ENCODE measurements at regions not wholly inside any gene's neighbourhood (a gene's known extent, or its start where the extent isn't known, plus 50 kb on each side); places are given as distances from the start of the nearest gene placed in this dataset.

GRCh38 chr5:29508131-29508530 lies 1685.4 kb upstream of the CDH6 start:
- Mint-ChIP-seq H3K36me3 (no peaks in the 10 kb centered on the region), H3K4me3 (no peak overlapping the region), H3K27ac (no peak overlapping the region), H3K4me1 (no peaks in the 10 kb centered on the region), H3K9me3 (no peaks in the 10 kb centered on the region), H3K27me3 (ENCODE audit: insufficient read depth, low read depth) (no peaks in the 10 kb centered on the region)
- TF ChIP-seq EZH2 (IDR thresholded peaks at IDR 0.05) (no peak), CTCF (IDR thresholded peaks at IDR 0.05) (no peak), EZH2phosphoT487 (IDR thresholded peaks at IDR 0.05) (no peak)
- Histone ChIP-seq H2AFZ (replicated peaks) (no peak overlapping the region), H3K36me3 (no peaks in the 10 kb centered on the region), H3K4me1 (no peaks in the 10 kb centered on the region), H3K27ac (no peak overlapping the region), H3F3A (ENCODE audit: low read depth) (no peaks in the 10 kb centered on the region), H4K20me1 (ENCODE audit: low read depth) (no peaks in the 10 kb centered on the region), H3K4me2 (no peak overlapping the region), H3K79me2 (ENCODE audit: low read depth) (no peaks in the 10 kb centered on the region), H3K9ac (no peak overlapping the region), H3K4me3 (no peak overlapping the region), H3K9me3 (ENCODE audit: low read depth) (no peaks in the 10 kb centered on the region), H3K27me3 (no peaks in the 10 kb centered on the region)
- DNase-seq (ENCODE audit: low spot score): no peak

GRCh38 chr5:29504411-29504810 lies 1689.1 kb upstream of the CDH6 start:
- Mint-ChIP-seq H3K27me3 (ENCODE audit: insufficient read depth, low read depth) (no peaks in the 10 kb centered on the region), H3K27ac (no peak overlapping the region), H3K4me3 (no peak overlapping the region), H3K4me1 (no peaks in the 10 kb centered on the region), H3K36me3 (no peaks in the 10 kb centered on the region), H3K9me3 (peaks cover 5% of the 10 kb centered on the region)
- Histone ChIP-seq H3K36me3 (no peaks in the 10 kb centered on the region), H3K79me2 (ENCODE audit: low read depth) (no peaks in the 10 kb centered on the region), H3K9me3 (ENCODE audit: low read depth) (no peaks in the 10 kb centered on the region), H3K9ac (no peak overlapping the region), H2AFZ (replicated peaks) (no peak overlapping the region), H3K4me2 (no peak overlapping the region), H4K20me1 (ENCODE audit: low read depth) (no peaks in the 10 kb centered on the region), H3F3A (ENCODE audit: low read depth) (no peaks in the 10 kb centered on the region), H3K27ac (no peak overlapping the region), H3K27me3 (no peaks in the 10 kb centered on the region), H3K4me1 (no peaks in the 10 kb centered on the region), H3K4me3 (no peak overlapping the region)
- TF ChIP-seq EZH2 (IDR thresholded peaks at IDR 0.05): no peak
- TF ChIP-seq EZH2phosphoT487 (IDR thresholded peaks at IDR 0.05): no peak
- no peak for TF ChIP-seq CTCF (IDR thresholded peaks at IDR 0.05)
- no peak for DNase-seq (ENCODE audit: low spot score)

DNA sequence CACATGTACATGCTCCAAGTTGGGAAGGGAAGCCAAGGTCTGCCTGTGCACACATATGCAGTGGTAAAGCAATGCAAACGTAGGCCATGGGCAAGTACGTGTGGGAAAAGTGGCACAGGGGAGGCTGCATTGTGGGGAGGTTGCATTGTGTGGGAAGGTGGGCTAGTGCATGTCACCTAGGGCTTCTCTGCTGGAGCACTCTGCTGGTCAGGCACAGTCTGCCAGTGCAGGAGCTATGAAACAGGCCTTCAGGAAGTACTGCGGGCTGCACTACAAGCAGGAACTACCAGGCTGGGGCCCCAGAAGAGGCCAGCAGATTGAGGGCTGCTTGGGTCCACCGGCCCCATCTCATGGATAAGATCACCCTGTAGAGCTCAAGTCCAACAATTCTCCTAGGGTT lies 1694.6 kb upstream of the CDH6 start:
- peaks cover 2% of the 10 kb centered on the region for H3K27me3 Mint-ChIP-seq (ENCODE audit: insufficient read depth, low read depth)
- Histone ChIP-seq H3K79me2 (ENCODE audit: low read depth) (no peaks in the 10 kb centered on the region), H3F3A (ENCODE audit: low read depth) (no peaks in the 10 kb centered on the region), H3K4me2 (no peak overlapping the region), H3K4me3 (no peak overlapping the region), H3K9ac (no peak overlapping the region), H3K4me1 (no peaks in the 10 kb centered on the region), H3K27ac (no peak overlapping the region), H4K20me1 (ENCODE audit: low read depth) (no peaks in the 10 kb centered on the region), H3K36me3 (peaks cover 6% of the 10 kb centered on the region), H3K27me3 (no peaks in the 10 kb centered on the region), H2AFZ (replicated peaks) (no peak overlapping the region), H3K9me3 (ENCODE audit: low read depth) (no peaks in the 10 kb centered on the region)
- no peaks in the 10 kb centered on the region for H3K36me3 Mint-ChIP-seq
- H3K27ac Mint-ChIP-seq: no peak overlapping the region
- H3K4me1 Mint-ChIP-seq: no peaks in the 10 kb centered on the region
- peaks cover 26% of the 10 kb centered on the region for H3K9me3 Mint-ChIP-seq
- no peak overlapping the region for H3K4me3 Mint-ChIP-seq
- no peak for DNase-seq (ENCODE audit: low spot score)
- no peak for TF ChIP-seq EZH2phosphoT487 (IDR thresholded peaks at IDR 0.05)
- no peak for TF ChIP-seq EZH2 (IDR thresholded peaks at IDR 0.05)
- no peak for TF ChIP-seq CTCF (IDR thresholded peaks at IDR 0.05)

DNA sequence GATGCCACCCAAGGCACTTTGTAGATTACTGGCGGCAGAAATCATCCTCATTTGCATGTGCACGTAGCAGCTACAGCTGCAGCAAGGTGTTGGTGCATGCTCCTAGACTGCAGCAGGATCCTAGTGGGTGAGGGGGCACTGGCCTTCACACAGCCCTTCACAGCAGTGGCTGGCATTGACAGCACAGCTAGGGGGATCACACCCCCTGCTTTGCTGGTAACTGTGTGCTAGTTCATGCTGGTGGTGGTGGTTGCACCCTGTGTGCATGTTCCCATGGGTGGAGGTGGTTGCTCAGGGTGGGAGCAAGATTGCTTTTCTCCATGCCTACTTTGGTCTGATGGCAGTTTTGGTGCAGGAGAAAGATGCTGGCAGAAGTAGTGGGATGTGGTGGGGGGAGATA lies 1695.1 kb upstream of the CDH6 start:
- Mint-ChIP-seq H3K27ac (no peak overlapping the region), H3K4me1 (no peaks in the 10 kb centered on the region), H3K27me3 (ENCODE audit: insufficient read depth, low read depth) (peaks cover 2% of the 10 kb centered on the region), H3K4me3 (no peak overlapping the region), H3K36me3 (no peaks in the 10 kb centered on the region), H3K9me3 (peaks cover 28% of the 10 kb centered on the region)
- Histone ChIP-seq H3K27ac (no peak overlapping the region), H3K36me3 (peaks cover 6% of the 10 kb centered on the region), H2AFZ (replicated peaks) (no peak overlapping the region), H3K9me3 (ENCODE audit: low read depth) (no peaks in the 10 kb centered on the region), H3K4me3 (no peak overlapping the region), H3K4me1 (no peaks in the 10 kb centered on the region), H3K9ac (no peak overlapping the region), H4K20me1 (ENCODE audit: low read depth) (no peaks in the 10 kb centered on the region), H3K79me2 (ENCODE audit: low read depth) (no peaks in the 10 kb centered on the region), H3K4me2 (no peak overlapping the region), H3K27me3 (no peaks in the 10 kb centered on the region), H3F3A (ENCODE audit: low read depth) (no peaks in the 10 kb centered on the region)
- DNase-seq (ENCODE audit: low spot score): no peak
- TF ChIP-seq EZH2phosphoT487 (IDR thresholded peaks at IDR 0.05): no peak
- no peak for TF ChIP-seq CTCF (IDR thresholded peaks at IDR 0.05)
- no peak for TF ChIP-seq EZH2 (IDR thresholded peaks at IDR 0.05)
